B cell (primary cell): ENCODE measurements at regions not wholly inside any gene's neighbourhood (a gene's known extent, or its start where the extent isn't known, plus 50 kb on each side); places are given as distances from the start of the nearest gene placed in this dataset.
A peak's percentile ranks its signal among the peaks of the same experiment; 100 is the strongest.
"Not testable (repeated sequence)": the region's sequence is repeated elsewhere in the genome, so short reads cannot be mapped to it uniquely, and the experiment has no call there.

Source experiments
- ATAC-seq: fragments of 200-7000 bp; cut with Tn5 transposase; one replicate; pipeline ENCODE4 v1.10.0; 2021; ENCODE audit warnings: low read depth, mild to moderate bottlenecking, moderate number of reproducible peaks, moderate library complexity
- CTCF ChIA-PET: fragments of 350-600 bp; sonication (Branson Sonifier 250); formaldehyde crosslinking; loops from one replicate; lab custom pipeline; 2021; ENCODE audit warnings: antibody characterized with exemption, inconsistent platforms; lab: Charles Lee
- POLR2A ChIA-PET: fragments of 350-600 bp; sonication (Branson Sonifier 250); formaldehyde crosslinking; loops from one replicate; lab custom pipeline; 2021; ENCODE audit warnings: antibody characterized with exemption; lab: Charles Lee
- DNase-seq: peaks from one replicate; pipeline ENCODE4 v3.0.0; 2013
- H2AFZ ChIP-seq: 2 replicates; pipeline ENCODE4 v1.6.1; 2012; ENCODE audit warnings: mild to moderate bottlenecking, low read depth, low read length; ENCODE audit not compliant: insufficient read depth, poor library complexity, severe bottlenecking
- H3K27ac ChIP-seq, 2 donors: 1 replicate in 1 of 2; 2 replicates in 1 of 2; pipeline ENCODE4 v1.5.1; 2012 to 2013; ENCODE audit warnings: low read length in 2 of 2, mild to moderate bottlenecking in 2 of 2, moderate library complexity in 1 of 2
- H3K27me3 ChIP-seq, 4 experiments: fragments of 200-600 bp in 1 of 4; sonication (generic) in 1 of 4; replicated peaks in 1 of 4; 1 replicate in 2 of 4; 2 replicates in 2 of 4; pipeline versions ENCODE4 v1.6.1 to v1.7.0; 2013 to 2016; ENCODE audit warnings: low read length in 3 of 4, mild to moderate bottlenecking in 2 of 4, mixed read lengths in 1 of 4, moderate library complexity in 1 of 4; ENCODE audit not compliant: insufficient read depth in 4 of 4, control insufficient read depth in 3 of 4; ENCODE audit errors: control extremely low read depth in 1 of 4
- H3K36me3 ChIP-seq, 2 experiments: replicated peaks in 1 of 2; 1 replicate in 1 of 2; 2 replicates in 1 of 2; pipeline versions ENCODE4 v1.6.1 to v1.7.1; 2013; ENCODE audit warnings: low read length in 1 of 2; ENCODE audit not compliant: insufficient read depth in 2 of 2, control insufficient read depth in 1 of 2; ENCODE audit errors: control extremely low read depth in 1 of 2, extremely low read depth in 1 of 2
- H3K4me1 ChIP-seq, 2 donors: fragments of 200-600 bp in 1 of 2; sonication (generic) in 1 of 2; 1 replicate in 1 of 2; 2 replicates in 1 of 2; pipeline versions ENCODE4 v1.5.1 to v1.6.1; 2013 to 2017; ENCODE audit warnings: low read length in 2 of 2; ENCODE audit not compliant: control insufficient read depth in 2 of 2, insufficient read depth in 2 of 2
- H3K4me2 ChIP-seq: replicated peaks from 2 replicates; pipeline ENCODE3; 2012; ENCODE audit warnings: mild to moderate bottlenecking, low read depth, low read length; ENCODE audit not compliant: poor library complexity, severe bottlenecking
- H3K4me3 ChIP-seq, 5 experiments: fragments of 200-600 bp in 1 of 5; sonication (generic) in 1 of 5; 1 replicate in 3 of 5; 2 replicates in 2 of 5; pipeline versions ENCODE4 v1.5.1 to v1.7.0; 2011 to 2016; ENCODE audit warnings: low read length in 4 of 5, mild to moderate bottlenecking in 4 of 5, low read depth in 2 of 5, control low read depth in 1 of 5, moderate library complexity in 1 of 5; ENCODE audit not compliant: insufficient read depth in 1 of 5; ENCODE audit errors: control extremely low read depth in 1 of 5, extremely low read depth in 1 of 5
- H3K79me2 ChIP-seq: fragments of 200-600 bp; sonication (generic); one replicate; pipeline ENCODE4 v1.6.0; 2016; ENCODE audit warnings: low read length; ENCODE audit not compliant: control insufficient read depth, insufficient read depth
- H3K9ac ChIP-seq: fragments of 200-600 bp; sonication (generic); 2 replicates; pipeline ENCODE4 v1.6.1; 2017; ENCODE audit warnings: mild to moderate bottlenecking, low read length, moderate library complexity
- H3K9me3 ChIP-seq, 3 donors: one replicate each; pipeline versions ENCODE4 v1.6.1 to v1.7.1; 2013; ENCODE audit warnings: low read length in 2 of 3; ENCODE audit not compliant: control insufficient read depth in 2 of 3, insufficient read depth in 1 of 3; ENCODE audit errors: control extremely low read depth in 1 of 3
- H4K20me1 ChIP-seq: 2 replicates; pipeline ENCODE4 v1.6.0; 2012; ENCODE audit warnings: mild to moderate bottlenecking, low read length; ENCODE audit not compliant: insufficient read depth, control insufficient read depth, poor library complexity, severe bottlenecking
- H3K27ac Mint-ChIP-seq: one replicate; pipeline ENCODE4 v1.8.0; 2021; ENCODE audit warnings: mixed read lengths
- H3K27me3 Mint-ChIP-seq: one replicate; pipeline ENCODE4 v1.8.0; 2021; ENCODE audit warnings: mixed read lengths
- H3K4me1 Mint-ChIP-seq: one replicate; pipeline ENCODE4 v1.8.0; 2021; ENCODE audit warnings: mixed read lengths
- H3K4me3 Mint-ChIP-seq: one replicate; pipeline ENCODE4 v1.8.0; 2021; ENCODE audit warnings: mixed read lengths
- H3K9me3 Mint-ChIP-seq: one replicate; pipeline ENCODE4 v1.8.0; 2022; ENCODE audit warnings: mixed read lengths; ENCODE audit not compliant: insufficient read depth
- WGBS: methylation state at CpG from one replicate; pipeline ENCODE4 v1.1.5; 2013; ENCODE audit warnings: missing lambda C conversion rate; ENCODE audit not compliant: insufficient coverage; 5-methylcytosine and 5-hydroxymethylcytosine counted together
- intact Hi-C: fragments of 100-400 bp; cut with micrococcal nuclease; formaldehyde crosslinking; loops from one replicate; pipeline ENCODE4 v1.10.0; 2022

GRCh38 chr20:30290361-30291063, 967.0 kb upstream of the DEFB115 start:
- peak overlapping the region; percentile 95 for H3K27ac Mint-ChIP-seq
- H4K20me1 ChIP-seq, H3K27me3 ChIP-seq, H3K4me1 Mint-ChIP-seq, H3K9me3 ChIP-seq, H3K9ac ChIP-seq, intact Hi-C loops, H3K4me2 ChIP-seq, H3K79me2 ChIP-seq, H3K4me1 ChIP-seq, H3K27me3 Mint-ChIP-seq, H2AFZ ChIP-seq, H3K9me3 Mint-ChIP-seq, H3K36me3 ChIP-seq, H3K27ac ChIP-seq: not testable (repeated sequence)
- peak overlapping the region; percentile 91 for H3K4me3 Mint-ChIP-seq
- peak overlapping the region in 2 of 5 experiments; percentile 15 to 23 for H3K4me3 ChIP-seq
- peak; percentile 85 for ATAC-seq
- POLR2A ChIA-PET: interaction anchor here (0.6 kb wide), 1 partner anchor 86 kb away, joined by 3 read pairs; no protein-coding TSS in a partner anchor
- WGBS: 69% methylated on average over 14 of the region's 27 CpGs
- CTCF ChIA-PET: interaction anchor here (0.6 kb wide), 1 partner anchor 87 kb away, joined by 3 read pairs; no protein-coding TSS in a partner anchor
- peak; percentile 53 for DNase-seq

DNA sequence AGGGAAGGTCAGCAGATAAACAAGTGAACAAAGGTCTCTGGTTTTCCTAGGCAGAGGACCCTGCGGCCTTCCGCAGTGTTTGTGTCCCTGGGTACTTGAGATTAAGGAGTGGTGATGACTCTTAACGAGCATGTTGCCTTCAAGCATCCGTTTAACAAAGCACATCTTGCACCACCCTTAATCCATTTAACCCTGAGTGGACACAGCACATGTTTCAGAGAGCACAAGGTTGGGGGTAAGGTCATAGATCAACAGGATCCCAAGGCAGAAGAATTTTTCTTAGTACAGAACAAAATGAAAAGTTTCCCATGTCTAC, 966.4 kb upstream of the DEFB115 start:
- H3K4me1 ChIP-seq, H3K27ac Mint-ChIP-seq, H3K27me3 ChIP-seq, H3K4me3 ChIP-seq, H3K27ac ChIP-seq, CTCF ChIA-PET, H3K9ac ChIP-seq, ATAC-seq, H3K4me2 ChIP-seq, H3K36me3 ChIP-seq, H4K20me1 ChIP-seq, DNase-seq, H3K9me3 ChIP-seq, H3K79me2 ChIP-seq, H3K9me3 Mint-ChIP-seq, intact Hi-C loops, H2AFZ ChIP-seq, H3K4me1 Mint-ChIP-seq, H3K27me3 Mint-ChIP-seq: not testable (repeated sequence)
- H3K4me3 Mint-ChIP-seq: peak overlapping the region; percentile 91
- no CpG with 5 or more reads among the region's 4 CpGs for WGBS
- POLR2A ChIA-PET: interaction anchor here (0.6 kb wide), 1 partner anchor 86 kb away, joined by 3 read pairs; no protein-coding TSS in a partner anchor

DNA sequence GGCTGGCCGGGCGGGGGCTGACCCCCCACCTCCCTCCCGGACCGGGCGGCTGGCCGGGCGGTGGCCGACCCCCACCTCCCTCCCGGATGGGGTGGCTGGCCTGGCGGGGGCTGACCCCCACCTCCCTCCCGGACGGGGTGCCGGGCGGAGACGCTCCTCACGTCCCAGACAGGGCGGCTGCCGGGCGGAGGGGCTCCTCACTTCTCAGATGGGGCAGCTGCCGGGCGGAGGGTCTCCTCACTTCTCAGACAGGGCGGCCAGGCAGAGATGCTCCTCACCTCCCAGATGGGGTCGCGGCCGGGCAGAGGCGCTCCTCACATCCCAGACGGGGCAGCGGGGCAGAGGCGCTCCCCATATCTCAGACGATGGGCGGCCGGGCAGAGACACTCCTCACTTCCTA, 965.8 kb upstream of the DEFB115 start:
- H3K4me2 ChIP-seq, H3K27ac ChIP-seq, H4K20me1 ChIP-seq, H3K9me3 Mint-ChIP-seq, CTCF ChIA-PET, H2AFZ ChIP-seq, H3K4me1 ChIP-seq, ATAC-seq, POLR2A ChIA-PET, H3K27ac Mint-ChIP-seq, H3K9ac ChIP-seq, DNase-seq, intact Hi-C loops, H3K36me3 ChIP-seq, H3K4me3 Mint-ChIP-seq, H3K79me2 ChIP-seq, H3K9me3 ChIP-seq, H3K4me1 Mint-ChIP-seq, H3K4me3 ChIP-seq, H3K27me3 ChIP-seq, H3K27me3 Mint-ChIP-seq: not testable (repeated sequence)
- WGBS: 96% methylated on average over 9 of the region's 32 CpGs

GRCh38 chr20:30295396-30295795, 962.1 kb upstream of the DEFB115 start:
- H3K27ac ChIP-seq, H3K27me3 ChIP-seq, H3K4me2 ChIP-seq, H3K27ac Mint-ChIP-seq, POLR2A ChIA-PET, H3K36me3 ChIP-seq, intact Hi-C loops, H3K79me2 ChIP-seq, H4K20me1 ChIP-seq, H3K4me1 ChIP-seq, ATAC-seq, H3K9me3 ChIP-seq, DNase-seq, H3K4me1 Mint-ChIP-seq, H3K9me3 Mint-ChIP-seq, H3K9ac ChIP-seq, H3K4me3 Mint-ChIP-seq, H3K4me3 ChIP-seq, CTCF ChIA-PET, H2AFZ ChIP-seq: not testable (repeated sequence)
- no CpG with 5 or more reads among the region's 1 CpG for WGBS
- H3K27me3 Mint-ChIP-seq: peaks cover 16% of the 10 kb centered on the region
